ENCODE measurements at regions not wholly inside any gene's neighbourhood (a gene's known extent, or its start where the extent isn't known, plus 50 kb on each side); places are given as distances from the start of the nearest gene placed in this dataset.

DNA sequence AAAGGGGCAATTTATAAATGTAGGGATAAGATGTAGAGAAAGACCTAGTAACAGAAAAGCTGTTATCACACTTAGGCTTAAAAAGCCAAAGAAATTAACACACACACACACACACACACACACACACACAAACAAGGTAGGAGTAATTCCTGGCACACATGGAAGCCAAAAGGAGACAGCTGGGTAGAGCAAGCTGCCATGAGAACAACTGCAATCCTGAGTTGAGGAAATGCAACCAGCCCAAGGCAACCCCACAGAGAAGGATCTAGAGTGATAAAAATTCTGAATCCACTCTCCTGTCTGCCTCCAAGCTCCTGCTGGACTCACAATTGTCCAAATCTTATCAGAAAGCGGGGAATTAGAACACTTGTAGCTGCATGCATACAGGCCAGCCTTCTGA, 229.1 kb upstream of the DGKB start:
- Histone ChIP-seq H3K79me1 (ENCODE audit: low read depth, low read length) (no peaks in the 10 kb centered on the region), H2BK120ac (replicated peaks; ENCODE audit: low read depth, low read length) (no peak overlapping the region), H3K18ac (ENCODE audit: extremely low read depth, low read length) (no peak overlapping the region), H3K56ac (replicated peaks; ENCODE audit: insufficient read length, low read depth, low read length) (no peak overlapping the region), H2BK12ac (ENCODE audit: low read depth, low read length) (no peak overlapping the region), H4K5ac (ENCODE audit: insufficient read length, low read depth, low read length) (no peak overlapping the region), H3K23me2 (ENCODE audit: low read depth, low read length) (no peaks in the 10 kb centered on the region), H3K9ac (replicated peaks in 1 of 4; ENCODE audit: extremely low read depth in 1 of 4, low read depth in 3 of 4, low read length in 3 of 4) (no peak overlapping the region), H3K23ac (ENCODE audit: insufficient read length) (no peak overlapping the region), H2BK20ac (ENCODE audit: low read length) (no peak overlapping the region), H3K27ac (ENCODE audit: low read depth, low read length) (no peak overlapping the region), H3K27me3 (replicated peaks in 1 of 4; ENCODE audit: control insufficient read depth in 3 of 4, extremely low read depth in 1 of 4, insufficient read depth in 3 of 4, low read length in 3 of 4) (no peaks in the 10 kb centered on the region), H3K36me3 (ENCODE audit: control insufficient read depth in 2 of 4, insufficient read depth in 4 of 4, low read length in 3 of 4) (no peaks in the 10 kb centered on the region), H4K8ac (ENCODE audit: extremely low read depth, insufficient read depth, low read length) (no peak overlapping the region), H2AK5ac (ENCODE audit: low read depth, low read length) (no peak overlapping the region), H3K4me3 (ENCODE audit: extremely low read depth in 1 of 4, insufficient read depth in 2 of 4, low read depth in 3 of 4, low read length in 4 of 4) (no peak overlapping the region), H2BK5ac (ENCODE audit: low read depth, low read length) (no peak overlapping the region), H3K9me3 (ENCODE audit: insufficient read depth in 2 of 2, low read depth in 1 of 2, low read length in 1 of 2) (no peaks in the 10 kb centered on the region), H4K20me1 (replicated peaks in 1 of 2; ENCODE audit: control insufficient read depth in 1 of 2, insufficient read depth in 2 of 2, low read length in 2 of 2) (no peaks in the 10 kb centered on the region), H2AFZ (ENCODE audit: low read length) (peak overlapping the region; percentile 47; the same call in 1 of the 2 replicates), H4K91ac (replicated peaks; ENCODE audit: insufficient read length, low read length) (no peak overlapping the region), H3K14ac (ENCODE audit: insufficient read length) (no peak overlapping the region), H3K4me2 (ENCODE audit: insufficient read depth in 1 of 2, low read depth in 2 of 2, low read length in 2 of 2) (no peak overlapping the region), H3K4ac (replicated peaks; ENCODE audit: insufficient read length, low read depth, low read length) (no peak overlapping the region), H3K79me2 (ENCODE audit: control insufficient read depth in 1 of 2, insufficient read depth in 2 of 2, low read length in 2 of 2) (no peaks in the 10 kb centered on the region), H3K4me1 (replicated peaks in 1 of 4; ENCODE audit: control insufficient read depth in 3 of 4, insufficient read depth in 4 of 4, low read length in 3 of 4) (no peaks in the 10 kb centered on the region), H2BK15ac (ENCODE audit: low read length) (no peak overlapping the region)
- CTCF ChIA-PET (ENCODE audit: partially characterized antibody) = interaction anchor here (1.2 kb wide), 1 partner anchor 570 kb away, joined by 4 read pairs; no protein-coding TSS in a partner anchor
- FAIRE-seq (no peak), DNase-seq (ENCODE audit: low read depth in 1 of 2, low spot score in 2 of 2) (no peak)
- 95% methylated on average over 1 of the region's 1 CpG; no CpG with 5 or more reads in 1 of the 2 experiments for WGBS, 2 experiments (ENCODE audit: extremely low coverage in 1 of 2, insufficient coverage in 1 of 2, insufficient read length in 1 of 2, insufficient replicate concordance in 2 of 2, low coverage in 1 of 2, low lambda C conversion rate in 2 of 2, missing lambda C conversion rate in 1 of 2)
- POLR2A ChIA-PET (ENCODE audit: partially characterized antibody) = no interaction called here
- no peak for TF ChIP-seq RXRA (IDR thresholded peaks at IDR 0.05; ENCODE audit: insufficient read depth, low read depth, low read length)
- no peak for TF ChIP-seq YY1 (IDR thresholded peaks at IDR 0.05; ENCODE audit: low read depth, low read length)
